ENCODE measurements at regions not wholly inside any gene's neighbourhood (a gene's known extent, or its start where the extent isn't known, plus 50 kb on each side); places are given as distances from the start of the nearest gene placed in this dataset.

GRCh38 chrX:115892787-115893671, 277.5 kb upstream of the AGTR2 start:
- TF ChIP-seq CTCF (IDR thresholded peaks at IDR 0.05), result no peak
- Histone ChIP-seq H3K4me3 (peak overlapping the region; percentile 64), H3K27ac (peak overlapping the region in 1 of 2 donors; percentile 76)
- DNase-seq (ENCODE audit: low spot score), result no peak

GRCh38 chrX:115894087-115894486, 276.5 kb upstream of the AGTR2 start:
- no peak for DNase-seq (ENCODE audit: low spot score)
- no peak for TF ChIP-seq CTCF (IDR thresholded peaks at IDR 0.05)
- Histone ChIP-seq H3K27ac (no peak overlapping the region), H3K4me3 (no peak overlapping the region)

GRCh38 chrX:115895678-115896329, 274.7 kb upstream of the AGTR2 start:
- no peak overlapping the region for H3K27ac ChIP-seq
- no peak overlapping the region for H3K4me3 ChIP-seq
- no peak for TF ChIP-seq CTCF (IDR thresholded peaks at IDR 0.05)
- no peak for DNase-seq (ENCODE audit: low spot score)

GRCh38 chrX:115896362-115896761, 274.2 kb upstream of the AGTR2 start:
- no peak overlapping the region for H3K27ac ChIP-seq
- TF ChIP-seq CTCF (IDR thresholded peaks at IDR 0.05), result no peak
- no peak overlapping the region for H3K4me3 ChIP-seq
- no peak for DNase-seq (ENCODE audit: low spot score)

GRCh38 chrX:115897956-115898355, 272.6 kb upstream of the AGTR2 start:
- no peak for DNase-seq (ENCODE audit: low spot score)
- no peak overlapping the region for H3K4me3 ChIP-seq
- no peak for TF ChIP-seq CTCF (IDR thresholded peaks at IDR 0.05)
- no peak overlapping the region for H3K27ac ChIP-seq

GRCh38 chrX:115898382-115899001, 272.1 kb upstream of the AGTR2 start:
- DNase-seq (ENCODE audit: low spot score), result no peak
- TF ChIP-seq CTCF (IDR thresholded peaks at IDR 0.05), result no peak

More at GRCh38 chrX:115898382-115899001, 272.1 kb upstream of the AGTR2 start:
- H3K4me3 ChIP-seq, result no peak overlapping the region
- no peak overlapping the region for H3K27ac ChIP-seq
